T47D (cell line): ENCODE measurements at regions not wholly inside any gene's neighbourhood (a gene's known extent, or its start where the extent isn't known, plus 50 kb on each side); places are given as distances from the start of the nearest gene placed in this dataset.
"Not testable (repeated sequence)": the region's sequence is repeated elsewhere in the genome, so short reads cannot be mapped to it uniquely, and the experiment has no call there.

ENCODE experiments used
- DNase-seq, 2 experiments: peaks; one replicate each; pipeline versions ENCODE4 v3.0.0 to v3.0.0-alpha.2; 2011 to 2012; ENCODE audit warnings: low read depth in 1 of 2, low spot score in 1 of 2
- JUND ChIP-seq: IDR thresholded peaks from 2 replicates; pipeline ENCODE4 v1.6.1; 2012; ENCODE audit warnings: low read depth
- in situ Hi-C: cut with HindIII; loops from 2 replicates; pipeline ENCODE4 v1.10.0; 2016; ENCODE audit warnings: low sequenced_read_pairs, low pct_unique_long_range_greater_than_20kb

DNA sequence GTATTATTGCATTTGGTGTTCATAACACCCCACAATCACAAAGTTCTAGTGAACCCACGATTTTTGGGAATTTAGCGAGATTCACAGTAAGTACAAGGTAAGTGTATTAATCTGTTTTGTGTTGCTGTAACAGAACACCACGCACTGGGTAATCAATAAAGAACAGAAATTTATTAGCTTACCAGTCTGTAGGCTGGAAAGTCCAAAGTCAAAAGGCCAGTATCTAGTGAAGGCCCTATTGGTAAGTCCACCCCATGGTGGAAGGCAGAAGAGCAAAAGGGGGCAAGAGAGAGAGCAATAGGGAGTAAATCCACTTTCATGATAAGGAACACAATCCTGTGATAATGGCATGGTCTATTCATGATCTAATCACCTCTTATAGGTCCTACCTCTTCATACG, 190.3 kb upstream of the KCNMB2 start:
- in situ Hi-C loops: no loop called here
- no peak for DNase-seq
- no peak for TF ChIP-seq JUND

DNA sequence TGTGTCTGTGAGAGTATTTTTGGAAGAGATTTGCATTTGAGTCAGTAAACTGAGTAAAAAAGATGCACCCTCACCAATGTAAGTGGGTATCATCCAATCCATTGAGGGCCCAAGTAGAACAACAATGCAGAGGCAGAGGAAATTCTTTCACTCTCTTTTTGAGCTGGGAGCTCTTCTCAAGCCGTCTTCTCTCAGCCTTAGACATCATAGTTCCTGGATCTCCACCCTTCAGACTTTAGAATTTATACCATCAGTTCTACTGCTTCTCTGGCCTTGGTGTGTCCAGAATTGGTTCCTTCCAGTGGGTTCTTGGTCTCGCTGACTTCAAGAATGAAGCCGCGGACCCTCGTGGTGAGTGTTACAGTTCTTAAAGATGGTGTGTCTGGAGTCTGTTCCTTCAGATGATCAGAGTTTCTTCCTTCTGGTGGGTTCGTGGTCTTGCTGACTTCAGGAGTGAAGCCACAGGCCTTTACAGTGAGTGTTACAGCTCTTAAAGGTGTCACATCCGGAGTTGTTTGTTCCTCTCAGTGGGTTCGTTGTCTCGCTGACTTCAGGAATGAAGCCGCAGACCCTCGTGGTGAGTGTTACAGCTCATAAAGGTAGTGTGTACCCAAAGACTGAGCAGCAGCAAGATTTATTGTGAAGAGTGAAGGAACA, 187.5 kb upstream of the KCNMB2 start:
- in situ Hi-C loops: not testable (repeated sequence)

DNA sequence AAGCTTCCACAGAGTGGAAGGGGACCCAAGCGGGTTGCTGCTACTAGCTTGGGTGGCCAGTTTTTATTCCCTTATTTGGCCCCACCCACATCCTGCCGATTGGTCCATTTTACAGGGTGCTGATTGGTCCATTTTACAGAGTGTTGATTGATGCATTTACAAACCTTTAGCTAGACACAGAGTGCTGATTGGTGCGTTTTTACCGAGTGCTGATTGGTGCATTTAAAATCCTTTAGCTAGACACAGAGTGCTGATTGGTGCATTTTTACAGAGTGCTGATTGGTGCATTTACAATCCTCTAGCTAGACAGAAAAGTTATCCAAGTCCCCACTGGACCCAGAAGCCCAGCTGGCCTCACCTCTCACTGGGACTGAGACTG, 187.0 kb upstream of the KCNMB2 start:
- in situ Hi-C loops: not testable (repeated sequence)

More for the DNA sequence above, 187.5 kb upstream of the KCNMB2 start:
- DNase-seq: not testable (repeated sequence)

DNA sequence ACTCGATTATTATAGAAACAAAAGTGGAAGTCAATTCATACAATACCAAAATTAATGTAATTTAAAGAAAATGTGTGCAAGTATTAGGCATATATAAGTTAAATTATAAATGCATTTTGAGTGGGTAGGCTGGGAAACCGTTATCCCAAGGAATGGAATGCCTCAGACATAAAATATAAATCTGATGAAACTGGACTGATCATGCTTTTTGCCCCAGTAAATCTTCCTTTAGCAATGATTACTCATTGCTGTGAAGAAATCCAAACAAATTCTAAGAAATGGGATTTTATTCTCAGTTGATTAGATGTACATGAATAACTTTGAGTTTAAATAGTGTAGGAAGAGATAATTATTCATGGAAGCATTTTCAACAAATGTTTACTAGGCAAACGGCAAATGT, 185.5 kb upstream of the KCNMB2 start:
- in situ Hi-C loops: no loop called here
- no peak for DNase-seq
- no peak for TF ChIP-seq JUND

More for the DNA sequence above, 187.0 kb upstream of the KCNMB2 start:
- DNase-seq: not testable (repeated sequence)

DNA sequence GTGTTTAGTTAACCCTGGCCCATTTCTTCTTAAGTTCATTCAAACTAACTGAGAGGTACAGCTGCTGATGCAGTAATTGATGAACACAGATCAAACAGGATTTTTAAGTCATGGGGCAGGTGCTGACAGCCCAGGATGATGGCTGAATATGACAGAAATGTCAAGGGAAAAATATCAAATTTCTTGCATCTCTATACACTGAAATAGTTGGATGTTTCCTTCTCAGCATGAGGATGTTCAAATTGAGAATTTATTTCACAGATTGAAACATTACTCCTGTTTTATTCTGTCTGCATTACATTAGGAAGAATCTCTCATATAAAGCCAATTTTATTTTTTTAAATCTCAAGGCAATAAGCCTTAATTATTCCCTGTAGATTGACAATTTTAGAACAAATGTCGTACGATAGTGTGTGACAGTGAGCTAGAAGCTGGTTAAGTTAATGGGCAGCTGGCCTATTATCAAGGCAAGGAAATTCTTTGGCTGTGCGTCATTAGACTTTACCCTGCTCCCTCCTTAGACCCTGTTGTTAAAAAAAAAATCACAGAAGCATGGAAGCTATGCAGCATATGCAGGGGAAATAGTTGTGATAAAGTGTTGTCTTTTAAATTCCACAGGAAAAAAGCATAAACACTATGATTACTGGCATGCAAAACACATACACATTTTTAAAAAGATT, 183.8 kb upstream of the KCNMB2 start:
- no peak for TF ChIP-seq JUND
- in situ Hi-C loops: no loop called here
- DNase-seq: no peak

DNA sequence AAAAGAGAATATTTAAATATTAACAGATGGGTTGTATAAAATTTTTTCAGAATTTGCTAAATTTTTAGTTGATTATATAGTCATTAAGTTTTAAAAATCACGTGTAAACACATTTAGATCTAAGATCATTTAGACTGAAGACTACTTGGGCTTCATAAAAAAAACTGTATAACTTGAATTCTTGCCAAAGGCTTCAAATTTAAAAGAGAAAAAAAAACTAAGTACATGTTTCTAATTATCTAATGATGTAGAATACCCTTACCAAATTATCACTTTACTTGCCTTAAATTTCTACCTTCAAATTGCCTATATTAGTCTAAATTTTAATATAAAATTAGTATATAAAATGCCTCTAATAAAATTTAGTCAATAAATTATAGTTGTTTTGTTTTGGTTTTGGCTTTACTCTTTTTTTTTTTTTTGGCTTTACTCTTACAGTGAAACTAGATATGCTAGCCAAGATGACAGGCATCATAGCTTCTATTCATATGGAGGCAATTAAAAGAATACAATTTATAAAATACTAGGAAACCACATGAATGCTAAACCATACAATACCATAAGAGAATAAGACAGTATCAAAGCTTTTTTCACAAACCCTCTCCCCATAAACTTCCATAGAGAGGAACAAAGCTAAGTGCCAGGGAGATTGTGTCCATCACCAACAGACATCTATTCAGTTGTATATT, 183.1 kb upstream of the KCNMB2 start:
- no peak for TF ChIP-seq JUND
- in situ Hi-C loops: no loop called here
- DNase-seq: no peak

DNA sequence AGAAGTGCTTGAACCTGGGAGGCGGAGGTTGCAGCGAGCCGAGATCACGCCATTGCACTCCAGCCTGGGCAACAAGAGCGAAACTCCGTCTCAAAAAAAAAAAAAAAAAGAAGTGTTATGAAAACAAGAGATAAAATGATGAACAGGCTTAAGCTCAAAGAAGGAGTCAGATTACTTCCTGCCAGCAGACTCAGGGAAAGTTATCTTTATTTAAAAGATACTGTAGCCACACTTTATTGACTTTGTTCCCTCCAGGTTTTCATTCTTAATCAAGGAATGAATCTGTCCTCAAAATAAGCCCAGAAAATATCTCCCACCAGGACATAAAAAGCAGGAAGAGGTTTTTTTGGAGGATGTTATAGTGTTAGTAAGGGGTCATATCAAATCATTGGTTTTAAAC, 176.5 kb upstream of the KCNMB2 start:
- in situ Hi-C loops: no loop called here

DNA sequence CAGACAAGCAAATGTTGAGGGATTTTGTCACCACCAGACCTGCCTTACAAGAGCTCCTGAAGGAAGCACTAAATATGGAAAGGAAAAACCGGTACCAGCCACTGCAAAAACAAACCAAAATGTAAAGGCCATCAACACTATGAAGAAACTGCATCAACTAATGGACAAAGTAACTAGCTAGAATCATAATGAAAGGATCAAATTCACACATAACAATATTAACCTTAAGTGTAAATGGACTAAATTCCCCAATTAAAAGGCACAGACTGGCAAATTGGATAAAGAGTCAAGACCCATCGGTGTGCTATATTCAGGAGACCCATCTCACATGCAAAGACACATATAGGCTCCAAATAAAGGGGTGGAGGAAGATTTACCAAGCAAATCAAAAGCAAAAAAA, 173.2 kb upstream of the KCNMB2 start:
- in situ Hi-C loops, DNase-seq: not testable (repeated sequence)

More for the DNA sequence above, 176.5 kb upstream of the KCNMB2 start:
- no peak for TF ChIP-seq JUND
- DNase-seq: no peak

DNA sequence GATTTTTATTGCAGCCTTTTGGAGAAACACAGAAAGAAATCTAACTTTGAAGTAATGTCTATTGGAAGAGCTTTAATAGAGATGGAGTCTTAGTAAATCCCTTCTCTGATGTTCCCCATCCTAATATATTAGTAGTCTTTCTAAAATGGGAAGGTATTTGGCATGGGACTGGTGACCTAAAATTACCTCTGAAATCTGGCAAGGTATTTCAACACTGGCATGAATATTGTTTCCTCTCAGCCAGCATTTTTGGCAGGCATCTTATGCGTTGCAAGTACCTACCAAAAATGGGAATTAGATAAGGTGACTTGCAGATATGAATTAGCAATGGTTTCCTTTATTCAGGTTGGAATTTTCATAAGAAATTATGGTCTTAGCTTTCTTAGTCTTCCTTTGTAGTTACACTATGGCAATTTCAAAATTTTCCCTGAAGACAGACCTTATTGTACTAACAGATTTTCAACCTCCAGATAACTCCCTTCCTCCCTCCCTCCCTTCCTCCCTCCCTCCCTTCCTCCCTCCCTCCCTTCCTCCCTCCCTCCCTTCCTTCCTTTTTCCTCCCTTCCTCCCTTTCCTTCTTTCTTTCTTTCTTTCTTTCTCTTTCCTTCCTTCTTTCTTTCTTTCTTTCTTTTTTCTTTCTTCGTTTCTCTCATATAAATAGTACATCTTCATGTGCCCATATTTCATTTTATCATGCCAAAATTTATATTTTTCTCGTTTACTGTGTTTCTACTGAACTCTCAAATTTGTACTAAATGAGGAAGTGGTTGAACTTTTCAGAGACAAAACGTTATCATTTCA, 168.2 kb upstream of the KCNMB2 start:
- DNase-seq: no peak
- in situ Hi-C loops: no loop called here
- TF ChIP-seq JUND: no peak

DNA sequence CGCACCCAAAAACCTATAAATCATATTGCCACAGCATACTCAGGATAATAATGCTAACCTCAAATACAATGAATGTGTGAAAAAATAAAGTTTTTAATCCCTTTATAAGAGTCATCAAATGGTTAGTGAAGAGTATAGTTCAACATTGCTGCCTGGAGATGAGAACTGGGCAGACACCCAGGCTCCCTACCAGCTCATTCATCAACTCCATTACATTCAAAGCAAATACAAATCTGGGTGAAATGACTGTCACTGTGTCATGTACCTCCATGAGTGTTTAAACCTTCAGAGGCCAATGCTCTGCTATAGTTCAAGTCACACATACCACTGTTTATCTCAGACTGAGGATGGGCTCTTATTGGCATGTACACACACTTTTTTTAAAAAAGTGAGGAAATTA, 167.2 kb upstream of the KCNMB2 start:
- in situ Hi-C loops: no loop called here
- TF ChIP-seq JUND: no peak
- DNase-seq: no peak

DNA sequence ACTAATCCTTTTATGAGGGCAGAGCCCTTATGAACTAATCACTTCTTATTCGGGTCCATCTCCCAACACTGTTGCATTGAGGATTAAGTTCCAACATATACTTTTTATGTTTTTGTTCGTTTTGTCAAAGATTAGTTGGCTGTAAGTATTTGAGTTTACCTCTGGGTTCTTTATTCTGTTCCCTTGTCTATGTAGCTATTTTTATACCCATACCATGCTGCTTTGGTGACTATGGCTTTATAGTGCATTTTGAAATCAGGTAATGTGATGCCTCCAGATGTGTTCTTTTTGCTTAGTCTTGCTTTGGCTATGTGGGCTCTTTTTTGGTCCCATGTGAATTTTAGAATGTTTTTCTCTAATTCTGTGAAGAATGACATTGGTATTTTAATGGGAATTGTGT, 166.4 kb upstream of the KCNMB2 start:
- no peak for TF ChIP-seq JUND
- no peak for DNase-seq
- in situ Hi-C loops: no loop called here

DNA sequence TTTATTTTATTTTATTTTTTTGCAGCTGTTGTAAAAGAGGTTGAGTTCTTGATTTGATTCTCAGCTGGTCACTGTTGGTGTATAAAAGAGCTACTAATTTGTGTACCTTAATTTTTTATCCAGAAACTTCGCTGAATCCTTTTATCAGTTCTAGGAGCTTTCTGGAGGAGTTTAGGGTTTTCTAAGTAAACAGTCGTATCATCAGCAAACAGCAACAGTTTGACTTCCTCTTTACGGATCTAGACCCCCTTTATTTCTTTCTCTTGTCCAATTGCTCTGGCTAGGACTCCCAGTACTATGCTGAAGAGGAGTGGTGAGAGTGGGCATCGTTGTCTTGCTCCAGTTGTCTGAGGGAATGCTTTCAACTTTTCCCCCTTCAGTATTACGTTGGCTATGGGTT, 165.8 kb upstream of the KCNMB2 start:
- DNase-seq: no peak
- TF ChIP-seq JUND: no peak
- in situ Hi-C loops: no loop called here

DNA sequence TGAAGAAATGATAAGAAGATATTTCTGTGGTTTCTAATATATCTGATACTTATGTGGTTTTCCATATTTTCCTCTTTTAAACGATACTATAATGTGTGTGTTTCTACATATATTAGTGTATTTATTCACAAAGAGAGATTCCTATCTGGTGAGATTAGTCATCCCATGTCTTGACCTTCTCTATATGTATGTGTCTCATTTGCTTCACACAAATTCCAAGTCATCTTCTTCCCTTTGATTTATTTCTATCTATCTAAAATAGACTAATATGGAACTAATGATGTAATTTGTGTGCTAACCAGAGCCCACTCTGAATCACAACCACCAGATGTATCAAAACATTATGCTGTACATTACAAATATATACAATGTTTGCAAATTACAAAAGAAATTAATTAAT, 154.7 kb upstream of the KCNMB2 start:
- TF ChIP-seq JUND: no peak

More for the DNA sequence above, 154.7 kb upstream of the KCNMB2 start:
- DNase-seq: no peak
- in situ Hi-C loops: no loop called here
